GM18507 (cell line): ENCODE measurements at regions not wholly inside any gene's neighbourhood (a gene's known extent, or its start where the extent isn't known, plus 50 kb on each side); places are given as distances from the start of the nearest gene placed in this dataset.

Experiments used
- DNase-seq: peaks from one replicate; pipeline ENCODE4 v3.0.0; 2011; ENCODE audit warnings: low read depth; ENCODE audit not compliant: insufficient read length; ENCODE audit errors: extremely low spot score
- FAIRE-seq: peaks from 2 replicates; lab custom pipeline; 2011; peaks lifted over from hg19 to GRCh38; lab: Jason Lieb, UNC

DNA sequence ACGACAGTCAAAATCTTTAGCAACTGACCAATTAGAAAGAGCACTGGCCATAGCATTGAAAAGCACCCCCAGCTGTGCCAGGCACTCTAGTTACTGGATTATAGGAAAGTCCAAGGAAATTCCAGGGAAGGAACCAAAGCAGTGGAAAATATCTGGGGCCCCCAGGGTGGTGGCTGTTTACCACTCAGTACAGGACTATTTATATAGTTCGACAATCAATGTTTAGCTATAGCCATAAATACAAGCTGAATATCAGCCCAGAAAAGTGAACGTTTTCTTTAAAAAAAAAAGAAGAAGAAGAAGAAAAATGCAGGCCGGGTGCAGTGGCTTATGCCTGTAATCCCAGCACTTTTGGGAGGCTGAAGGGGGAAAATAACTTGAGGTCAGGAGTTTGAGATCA lies 55.2 kb upstream of the UBAC2 start:
- no peak for DNase-seq
- no peak for FAIRE-seq

DNA sequence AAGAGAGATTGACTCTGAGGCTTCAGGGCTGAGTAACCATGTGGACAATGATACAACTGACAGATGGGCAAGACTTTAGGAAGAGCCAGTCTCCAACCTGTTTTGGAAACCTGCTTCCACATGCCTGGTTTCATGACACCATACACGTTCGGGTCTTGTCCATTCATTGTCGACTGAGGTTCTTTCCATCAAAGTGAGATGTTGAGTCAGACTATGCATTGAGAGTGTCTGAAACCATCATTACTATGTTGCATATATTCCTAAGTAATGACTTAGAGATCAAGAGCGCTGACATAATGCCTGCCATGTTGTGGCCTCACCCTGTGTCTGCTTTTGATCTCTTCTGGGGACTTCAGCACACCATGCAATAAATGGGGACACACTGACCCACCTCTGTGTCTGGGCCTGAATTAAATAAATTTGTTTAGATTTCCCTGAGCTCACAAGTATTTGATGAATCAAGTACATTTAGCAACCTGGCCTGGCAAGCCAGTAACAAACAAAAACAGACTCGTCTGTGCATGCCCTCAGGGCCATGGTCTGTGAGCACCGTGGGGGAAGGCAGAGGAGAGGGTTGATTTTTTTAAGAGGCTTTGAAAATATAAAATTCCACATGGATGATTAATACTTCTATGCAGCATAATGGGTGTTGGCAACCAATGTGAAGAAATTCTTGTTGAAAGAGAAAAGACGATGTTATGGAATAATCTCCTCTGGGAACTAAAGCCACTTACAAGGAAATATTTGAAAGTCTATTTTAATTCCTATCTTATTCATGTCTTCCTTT lies 49.9 kb upstream of the UBAC2 start:
- no peak for DNase-seq

More for the DNA sequence above, 49.9 kb upstream of the UBAC2 start:
- FAIRE-seq = no peak
